GDM1 (cell line): ENCODE measurements at regions not wholly inside any gene's neighbourhood (a gene's known extent, or its start where the extent isn't known, plus 50 kb on each side); places are given as distances from the start of the nearest gene placed in this dataset.

Experiments used
- DNase-seq: peaks from one replicate; lab custom pipeline; 2025; lab: John Stamatoyannopoulos, UW

- no peak for DNase-seq
These were observed 1577.5 kb downstream of the UQCRFS1 start for GRCh38 chr19:27635401-27635800.

- DNase-seq, result no peak
These were observed 1594.9 kb downstream of the UQCRFS1 start for GRCh38 chr19:27618006-27618405.

GRCh38 chr19:27580906-27581305, 1632.0 kb downstream of the UQCRFS1 start:
- no peak for DNase-seq
